ENCODE measurements at regions not wholly inside any gene's neighbourhood (a gene's known extent, or its start where the extent isn't known, plus 50 kb on each side); places are given as distances from the start of the nearest gene placed in this dataset.

GRCh38 chr9:38233796-38234355 lies 158.6 kb upstream of the ALDH1B1 start:
- ChIA-PET POLR2A (no interaction called here), CTCF (no interaction called here)
- H3K36me3 Mint-ChIP-seq (ENCODE audit: low read depth), result no peaks in the 10 kb centered on the region
- H3K27me3 Mint-ChIP-seq, result peaks cover 25% of the 10 kb centered on the region
- no peaks in the 10 kb centered on the region for H3K4me1 Mint-ChIP-seq
- no peak for ATAC-seq (ENCODE audit: low read depth)
- H3K27ac Mint-ChIP-seq, result no peak overlapping the region
- DNase-seq, result no peak
- H3K9me3 Mint-ChIP-seq, result no peaks in the 10 kb centered on the region
- no peak overlapping the region for H3K4me3 Mint-ChIP-seq
- TF ChIP-seq CTCF (IDR thresholded peaks at IDR 0.05), result no peak
- intact Hi-C loops (cut with micrococcal nuclease), result no loop called here

GRCh38 chr9:38233343-38233742 lies 159.2 kb upstream of the ALDH1B1 start:
- Mint-ChIP-seq H3K4me1 (peaks cover 1% of the 10 kb centered on the region), H3K36me3 (ENCODE audit: low read depth) (no peaks in the 10 kb centered on the region), H3K9me3 (no peaks in the 10 kb centered on the region), H3K27me3 (peaks cover 30% of the 10 kb centered on the region), H3K27ac (no peak overlapping the region), H3K4me3 (no peak overlapping the region)
- CTCF ChIA-PET, result no interaction called here
- no peak for ATAC-seq (ENCODE audit: low read depth)
- intact Hi-C loops (cut with micrococcal nuclease), result no loop called here
- DNase-seq, result no peak
- POLR2A ChIA-PET, result no interaction called here
- no peak for TF ChIP-seq CTCF (IDR thresholded peaks at IDR 0.05)

- ATAC-seq (ENCODE audit: low read depth) (no peak), DNase-seq (no peak)
- Mint-ChIP-seq H3K4me1 (peaks cover 2% of the 10 kb centered on the region), H3K27me3 (peaks cover 35% of the 10 kb centered on the region), H3K27ac (no peak overlapping the region), H3K9me3 (no peaks in the 10 kb centered on the region), H3K4me3 (no peak overlapping the region), H3K36me3 (ENCODE audit: low read depth) (no peaks in the 10 kb centered on the region)
- ChIA-PET POLR2A (no interaction called here), CTCF (no interaction called here)
- no peak for TF ChIP-seq CTCF (IDR thresholded peaks at IDR 0.05)
- intact Hi-C loops (cut with micrococcal nuclease), result no loop called here
Observed at GRCh38 chr9:38232895-38233294, 159.6 kb upstream of the ALDH1B1 start.

- Mint-ChIP-seq H3K27ac (no peak overlapping the region), H3K4me1 (peaks cover 13% of the 10 kb centered on the region), H3K27me3 (peaks cover 50% of the 10 kb centered on the region), H3K36me3 (ENCODE audit: low read depth) (no peaks in the 10 kb centered on the region), H3K9me3 (no peaks in the 10 kb centered on the region), H3K4me3 (no peak overlapping the region)
- no peak for ATAC-seq (ENCODE audit: low read depth)
- TF ChIP-seq CTCF (IDR thresholded peaks at IDR 0.05), result no peak
- intact Hi-C loops (cut with micrococcal nuclease), result no loop called here
- ChIA-PET POLR2A (no interaction called here), CTCF (no interaction called here)
- no peak for DNase-seq
Observed at GRCh38 chr9:38229504-38230155, 160.6 kb upstream of the SHB start.

- CTCF ChIA-PET, result no interaction called here
- peaks cover 51% of the 10 kb centered on the region for H3K27me3 Mint-ChIP-seq
Observed at GRCh38 chr9:38229104-38229500, 160.1 kb upstream of the SHB start.

More at GRCh38 chr9:38229104-38229500, 160.1 kb upstream of the SHB start:
- H3K27ac Mint-ChIP-seq, result no peak overlapping the region
- intact Hi-C loops (cut with micrococcal nuclease), result no loop called here
- H3K36me3 Mint-ChIP-seq (ENCODE audit: low read depth), result no peaks in the 10 kb centered on the region
- no peaks in the 10 kb centered on the region for H3K9me3 Mint-ChIP-seq
- POLR2A ChIA-PET, result no interaction called here
- no peak for TF ChIP-seq CTCF (IDR thresholded peaks at IDR 0.05)
- ATAC-seq (ENCODE audit: low read depth) (no peak), DNase-seq (no peak)
- no peak overlapping the region for H3K4me3 Mint-ChIP-seq
- peaks cover 13% of the 10 kb centered on the region for H3K4me1 Mint-ChIP-seq
